ENCODE measurements at regions not wholly inside any gene's neighbourhood (a gene's known extent, or its start where the extent isn't known, plus 50 kb on each side); places are given as distances from the start of the nearest gene placed in this dataset.

- no peaks in the 10 kb centered on the region for H3K9me2 ChIP-seq (replicated peaks; ENCODE audit: insufficient read depth, low read length)
- H3K9ac ChIP-seq (ENCODE audit: low read length): no peak overlapping the region
- no peaks in the 10 kb centered on the region for H3F3A ChIP-seq (ENCODE audit: insufficient read depth)
- no peaks in the 10 kb centered on the region for H4K20me1 ChIP-seq (ENCODE audit: low read depth, low read length)
- H3K4me2 ChIP-seq (ENCODE audit: low read depth, low read length, poor library complexity, severe bottlenecking): no peak overlapping the region
- no peaks in the 10 kb centered on the region for H3K36me3 ChIP-seq (ENCODE audit: low read length)
- no peaks in the 10 kb centered on the region for H3K27me3 ChIP-seq (ENCODE audit: low read length)
- H3K27ac ChIP-seq (ENCODE audit: low read depth, low read length): no peak overlapping the region
- no peaks in the 10 kb centered on the region for H3K79me2 ChIP-seq (ENCODE audit: insufficient read depth, low read length)
- TF ChIP-seq, protein P1, sequence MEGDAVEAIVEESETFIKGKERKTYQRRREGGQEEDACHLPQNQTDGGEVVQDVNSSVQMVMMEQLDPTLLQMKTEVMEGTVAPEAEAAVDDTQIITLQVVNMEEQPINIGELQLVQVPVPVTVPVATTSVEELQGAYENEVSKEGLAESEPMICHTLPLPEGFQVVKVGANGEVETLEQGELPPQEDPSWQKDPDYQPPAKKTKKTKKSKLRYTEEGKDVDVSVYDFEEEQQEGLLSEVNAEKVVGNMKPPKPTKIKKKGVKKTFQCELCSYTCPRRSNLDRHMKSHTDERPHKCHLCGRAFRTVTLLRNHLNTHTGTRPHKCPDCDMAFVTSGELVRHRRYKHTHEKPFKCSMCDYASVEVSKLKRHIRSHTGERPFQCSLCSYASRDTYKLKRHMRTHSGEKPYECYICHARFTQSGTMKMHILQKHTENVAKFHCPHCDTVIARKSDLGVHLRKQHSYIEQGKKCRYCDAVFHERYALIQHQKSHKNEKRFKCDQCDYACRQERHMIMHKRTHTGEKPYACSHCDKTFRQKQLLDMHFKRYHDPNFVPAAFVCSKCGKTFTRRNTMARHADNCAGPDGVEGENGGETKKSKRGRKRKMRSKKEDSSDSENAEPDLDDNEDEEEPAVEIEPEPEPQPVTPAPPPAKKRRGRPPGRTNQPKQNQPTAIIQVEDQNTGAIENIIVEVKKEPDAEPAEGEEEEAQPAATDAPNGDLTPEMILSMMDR (IDR thresholded peaks at IDR 0.05; ENCODE audit: insufficient read depth, low read length, poor library complexity, severe bottlenecking): no peak
- TF ChIP-seq EZH2phosphoT487 (conservative IDR thresholded peaks at IDR 0.05; ENCODE audit: low read length): no peak
- H2AFZ ChIP-seq (ENCODE audit: low read depth, low read length, severe bottlenecking): no peak overlapping the region
- H3K9me3 ChIP-seq (ENCODE audit: insufficient read depth, low read length): no peaks in the 10 kb centered on the region
- no peak overlapping the region for H3K4me3 ChIP-seq (ENCODE audit: insufficient read depth, low read length, poor library complexity, severe bottlenecking)
These were observed 106.6 kb upstream of the MAP1B start for GRCh38 chr5:72000707-72001106.

GRCh38 chr5:72005671-72006070, 101.6 kb upstream of the MAP1B start:
- no peak overlapping the region for H3K4me2 ChIP-seq (ENCODE audit: low read depth, low read length, poor library complexity, severe bottlenecking)
- H3K9me3 ChIP-seq (ENCODE audit: insufficient read depth, low read length): no peaks in the 10 kb centered on the region
- H3K27ac ChIP-seq (ENCODE audit: low read depth, low read length): no peak overlapping the region
- H3K36me3 ChIP-seq (ENCODE audit: low read length): no peaks in the 10 kb centered on the region
- no peak overlapping the region for H3K4me3 ChIP-seq (ENCODE audit: insufficient read depth, low read length, poor library complexity, severe bottlenecking)
- no peak overlapping the region for H3K9ac ChIP-seq (ENCODE audit: low read length)
- H3K79me2 ChIP-seq (ENCODE audit: insufficient read depth, low read length): no peaks in the 10 kb centered on the region
- no peak for TF ChIP-seq EZH2phosphoT487 (conservative IDR thresholded peaks at IDR 0.05; ENCODE audit: low read length)
- TF ChIP-seq, protein P1 (IDR thresholded peaks at IDR 0.05; ENCODE audit: insufficient read depth, low read length, poor library complexity, severe bottlenecking): no peak
- H3K9me2 ChIP-seq (replicated peaks; ENCODE audit: insufficient read depth, low read length): no peaks in the 10 kb centered on the region
- H3K27me3 ChIP-seq (ENCODE audit: low read length): no peaks in the 10 kb centered on the region
- H2AFZ ChIP-seq (ENCODE audit: low read depth, low read length, severe bottlenecking): no peak overlapping the region
- no peaks in the 10 kb centered on the region for H4K20me1 ChIP-seq (ENCODE audit: low read depth, low read length)
- no peaks in the 10 kb centered on the region for H3F3A ChIP-seq (ENCODE audit: insufficient read depth)

DNA sequence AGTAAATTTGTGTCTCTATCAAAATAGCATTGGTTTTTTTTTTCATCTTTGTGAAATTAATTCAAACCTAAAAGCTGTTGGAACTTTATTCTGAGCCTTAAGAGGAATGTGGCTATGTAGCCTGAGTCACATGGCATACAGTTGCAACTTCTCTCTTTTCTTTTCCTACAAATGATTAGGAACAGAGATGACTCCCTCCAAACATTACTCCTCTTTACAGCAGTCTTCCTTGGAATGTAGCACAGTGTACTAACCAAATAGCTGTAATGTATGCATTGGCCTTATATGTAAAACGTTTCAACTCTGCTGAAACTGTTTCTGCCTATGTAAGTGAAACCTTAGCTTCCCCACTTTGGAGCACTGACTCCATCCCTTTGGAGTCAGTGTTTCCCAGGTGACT, 100.9 kb upstream of the MAP1B start:
- H3K9me3 ChIP-seq (ENCODE audit: insufficient read depth, low read length): no peaks in the 10 kb centered on the region
- no peak overlapping the region for H3K27ac ChIP-seq (ENCODE audit: low read depth, low read length)
- no peaks in the 10 kb centered on the region for H3K9me2 ChIP-seq (replicated peaks; ENCODE audit: insufficient read depth, low read length)
- H4K20me1 ChIP-seq (ENCODE audit: low read depth, low read length): no peaks in the 10 kb centered on the region
- H3K9ac ChIP-seq (ENCODE audit: low read length): no peak overlapping the region
- no peaks in the 10 kb centered on the region for H3K36me3 ChIP-seq (ENCODE audit: low read length)
- H3F3A ChIP-seq (ENCODE audit: insufficient read depth): no peaks in the 10 kb centered on the region
- no peak overlapping the region for H3K4me2 ChIP-seq (ENCODE audit: low read depth, low read length, poor library complexity, severe bottlenecking)
- H3K4me3 ChIP-seq (ENCODE audit: insufficient read depth, low read length, poor library complexity, severe bottlenecking): no peak overlapping the region
- TF ChIP-seq, protein P1 (IDR thresholded peaks at IDR 0.05; ENCODE audit: insufficient read depth, low read length, poor library complexity, severe bottlenecking): no peak
- no peak for TF ChIP-seq EZH2phosphoT487 (conservative IDR thresholded peaks at IDR 0.05; ENCODE audit: low read length)
- no peaks in the 10 kb centered on the region for H3K79me2 ChIP-seq (ENCODE audit: insufficient read depth, low read length)
- H2AFZ ChIP-seq (ENCODE audit: low read depth, low read length, severe bottlenecking): no peak overlapping the region
- no peaks in the 10 kb centered on the region for H3K27me3 ChIP-seq (ENCODE audit: low read length)

Data from SU-DHL-6 (cell line).